T47D (cell line): ENCODE measurements at regions not wholly inside any gene's neighbourhood (a gene's known extent, or its start where the extent isn't known, plus 50 kb on each side); places are given as distances from the start of the nearest gene placed in this dataset.
"Not testable (repeated sequence)": the region's sequence is repeated elsewhere in the genome, so short reads cannot be mapped to it uniquely, and the experiment has no call there.

ENCODE experiments used
- DNase-seq, 2 experiments: peaks; one replicate each; pipeline versions ENCODE4 v3.0.0 to v3.0.0-alpha.2; 2011 to 2012; ENCODE audit warnings: low read depth in 1 of 2, low spot score in 1 of 2
- JUND ChIP-seq: IDR thresholded peaks from 2 replicates; pipeline ENCODE4 v1.6.1; 2012; ENCODE audit warnings: low read depth
- in situ Hi-C: cut with HindIII; loops from 2 replicates; pipeline ENCODE4 v1.10.0; 2016; ENCODE audit warnings: low sequenced_read_pairs, low pct_unique_long_range_greater_than_20kb

GRCh38 chr14:103271189-103271588 is 62.8 kb upstream of the EIF5 start:
- no peak for DNase-seq
- in situ Hi-C loops, result no loop called here
- TF ChIP-seq JUND, result no peak

- in situ Hi-C loops, result no loop called here
- no peak for TF ChIP-seq JUND
- DNase-seq, result no peak
Measured at GRCh38 chr14:103273145-103273744, 60.8 kb upstream of the EIF5 start.

GRCh38 chr14:103273745-103274615 is 60.1 kb upstream of the EIF5 start:
- TF ChIP-seq JUND, result no peak
- in situ Hi-C loops, result no loop called here
- DNase-seq, result no peak

- TF ChIP-seq JUND, result no peak
- no peak for DNase-seq
- in situ Hi-C loops, result no loop called here
Measured at GRCh38 chr14:103275000-103275399, 59.0 kb upstream of the EIF5 start.

- no peak for DNase-seq
- no peak for TF ChIP-seq JUND
- in situ Hi-C loops, result no loop called here
Measured at GRCh38 chr14:103277931-103278330, 56.1 kb upstream of the EIF5 start.

GRCh38 chr14:103279142-103280025 is 54.7 kb upstream of the EIF5 start:
- TF ChIP-seq JUND, result no peak
- in situ Hi-C loops, result no loop called here
- DNase-seq, result peak; percentile 12 to 33

- TF ChIP-seq JUND, result no peak
- DNase-seq, result no peak
- in situ Hi-C loops, result no loop called here
Measured at GRCh38 chr14:103280278-103280928, 53.6 kb upstream of the EIF5 start.

GRCh38 chr14:103281496-103282231 is 52.4 kb upstream of the EIF5 start:
- DNase-seq, result peak; percentile 87 to 94
- TF ChIP-seq JUND, result no peak
- in situ Hi-C loops, result no loop called here

- DNase-seq, in situ Hi-C loops: not testable (repeated sequence)
Measured at GRCh38 chr14:103282309-103282708, 51.7 kb upstream of the EIF5 start.

- in situ Hi-C loops, result no loop called here
- DNase-seq, result peak in 1 of 2 experiments; percentile 23
- no peak for TF ChIP-seq JUND
Measured at GRCh38 chr14:103282932-103283331, 51.1 kb upstream of the EIF5 start.

- in situ Hi-C loops, result no loop called here
- no peak for TF ChIP-seq JUND
- no peak for DNase-seq
Measured at GRCh38 chr14:103283916-103284315, 50.1 kb upstream of the EIF5 start.
